ENCODE measurements at regions not wholly inside any gene's neighbourhood (a gene's known extent, or its start where the extent isn't known, plus 50 kb on each side); places are given as distances from the start of the nearest gene placed in this dataset.
A peak's percentile ranks its signal among the peaks of the same experiment; 100 is the strongest.

GRCh38 chr6:15916581-15916980 lies 212.3 kb upstream of the MYLIP start:
- ChIA-PET CTCF (no interaction called here), POLR2A (no interaction called here)
- DNase-seq = no peak

GRCh38 chr6:15915508-15916178 lies 213.2 kb upstream of the MYLIP start:
- ChIA-PET CTCF (no interaction called here), POLR2A (no interaction called here)
- Histone ChIP-seq H3K27ac (ENCODE audit: low read depth, low read length) (no peak overlapping the region), H3K27me3 (ENCODE audit: control insufficient read depth in 2 of 2, insufficient read depth in 2 of 2, low read length in 2 of 2) (no peaks in the 10 kb centered on the region), H3K4me3 (ENCODE audit: low read length) (no peak overlapping the region), H3K9me3 (ENCODE audit: control insufficient read depth in 2 of 3, low read length in 3 of 3) (no peaks in the 10 kb centered on the region), H3K4me1 (ENCODE audit: control insufficient read depth in 2 of 2, insufficient read depth in 2 of 2, low read length in 2 of 2) (no peaks in the 10 kb centered on the region), H3K36me3 (ENCODE audit: control insufficient read depth in 2 of 3, insufficient read depth in 3 of 3, low read length in 3 of 3) (no peaks in the 10 kb centered on the region)
- ATAC-seq (no peak), DNase-seq (no peak)
- Mint-ChIP-seq H3K4me3 (no peak overlapping the region), H3K9me3 (peaks cover 0 to 2% (median 0%) of the 10 kb centered on the region in 11 donors), H3K27ac (no peak overlapping the region), H3K4me1 (peaks cover 0 to 9% (median 0%) of the 10 kb centered on the region in 7 donors), H3K36me3 (peaks cover 0 to 3% (median 0%) of the 10 kb centered on the region in 5 donors), H3K27me3 (no peaks in the 10 kb centered on the region)
- intact Hi-C loops (cut with micrococcal nuclease) = no loop called here

More at GRCh38 chr6:15916581-15916980, 212.3 kb upstream of the MYLIP start:
- peaks cover 0 to 9% (median 0%) of the 10 kb centered on the region in 7 donors for H3K4me1 Mint-ChIP-seq
- no peaks in the 10 kb centered on the region for H3K36me3 ChIP-seq (ENCODE audit: control insufficient read depth in 2 of 3, insufficient read depth in 3 of 3, low read length in 3 of 3)
- H3K27ac Mint-ChIP-seq = no peak overlapping the region
- H3K9me3 ChIP-seq (ENCODE audit: control insufficient read depth in 2 of 3, low read length in 3 of 3) = no peaks in the 10 kb centered on the region
- H3K27me3 Mint-ChIP-seq = no peaks in the 10 kb centered on the region
- H3K4me1 ChIP-seq (ENCODE audit: control insufficient read depth in 2 of 2, insufficient read depth in 2 of 2, low read length in 2 of 2) = no peaks in the 10 kb centered on the region
- no peaks in the 10 kb centered on the region for H3K27me3 ChIP-seq (ENCODE audit: control insufficient read depth in 2 of 2, insufficient read depth in 2 of 2, low read length in 2 of 2)
- H3K9me3 Mint-ChIP-seq = peaks cover 0 to 2% (median 0%) of the 10 kb centered on the region in 11 donors
- no peak overlapping the region for H3K27ac ChIP-seq (ENCODE audit: low read depth, low read length)
- H3K36me3 Mint-ChIP-seq = peaks cover 0 to 3% (median 0%) of the 10 kb centered on the region in 5 donors
- ATAC-seq = no peak
- intact Hi-C loops (cut with micrococcal nuclease) = no loop called here
- no peak overlapping the region for H3K4me3 Mint-ChIP-seq
- no peak overlapping the region for H3K4me3 ChIP-seq (ENCODE audit: low read length)

- H3K27me3 ChIP-seq (ENCODE audit: control insufficient read depth in 2 of 2, insufficient read depth in 2 of 2, low read length in 2 of 2) = no peaks in the 10 kb centered on the region
- intact Hi-C loops (cut with micrococcal nuclease) = no loop called here
- ChIA-PET CTCF (no interaction called here), POLR2A (no interaction called here)
- Mint-ChIP-seq H3K4me3 (no peak overlapping the region), H3K27ac (no peak overlapping the region), H3K27me3 (no peaks in the 10 kb centered on the region), H3K9me3 (peaks cover 0 to 2% (median 0%) of the 10 kb centered on the region in 11 donors), H3K36me3 (peaks cover 0 to 3% (median 0%) of the 10 kb centered on the region in 5 donors), H3K4me1 (peaks cover 0 to 9% (median 0%) of the 10 kb centered on the region in 7 donors)
- ATAC-seq (no peak), DNase-seq (no peak)
- H3K4me3 ChIP-seq (ENCODE audit: low read length) = no peak overlapping the region
- H3K9me3 ChIP-seq (ENCODE audit: control insufficient read depth in 2 of 3, low read length in 3 of 3) = no peaks in the 10 kb centered on the region
- H3K4me1 ChIP-seq (ENCODE audit: control insufficient read depth in 2 of 2, insufficient read depth in 2 of 2, low read length in 2 of 2) = no peaks in the 10 kb centered on the region
- no peaks in the 10 kb centered on the region for H3K36me3 ChIP-seq (ENCODE audit: control insufficient read depth in 2 of 3, insufficient read depth in 3 of 3, low read length in 3 of 3)
- H3K27ac ChIP-seq (ENCODE audit: low read depth, low read length) = no peak overlapping the region
Measured at GRCh38 chr6:15914553-15914952, 214.3 kb upstream of the MYLIP start.

- H3K27me3 Mint-ChIP-seq = no peaks in the 10 kb centered on the region
- H3K4me3 Mint-ChIP-seq = no peak overlapping the region
- intact Hi-C loops (cut with micrococcal nuclease) = no loop called here
Measured at GRCh38 chr6:15913573-15913972, 215.3 kb upstream of the MYLIP start.

GRCh38 chr6:15912505-15913400 lies 216.1 kb upstream of the MYLIP start:
- CTCF ChIA-PET = no interaction called here
- H3K4me1 ChIP-seq (ENCODE audit: control insufficient read depth in 2 of 2, insufficient read depth in 2 of 2, low read length in 2 of 2) = no peaks in the 10 kb centered on the region
- H3K27me3 Mint-ChIP-seq = no peaks in the 10 kb centered on the region
- no peak overlapping the region for H3K4me3 ChIP-seq (ENCODE audit: low read length)
- no peak overlapping the region for H3K27ac ChIP-seq (ENCODE audit: low read depth, low read length)
- peaks cover 0 to 9% (median 0%) of the 10 kb centered on the region in 7 donors for H3K4me1 Mint-ChIP-seq
- no peak for ATAC-seq
- H3K27ac Mint-ChIP-seq = no peak overlapping the region
- POLR2A ChIA-PET = no interaction called here
- peaks cover 0 to 3% (median 0%) of the 10 kb centered on the region in 5 donors for H3K36me3 Mint-ChIP-seq
- H3K9me3 Mint-ChIP-seq = peaks cover 0 to 2% (median 0%) of the 10 kb centered on the region in 11 donors
- H3K27me3 ChIP-seq (ENCODE audit: control insufficient read depth in 2 of 2, insufficient read depth in 2 of 2, low read length in 2 of 2) = no peaks in the 10 kb centered on the region
- DNase-seq = no peak
- intact Hi-C loops (cut with micrococcal nuclease) = no loop called here
- no peak overlapping the region for H3K4me3 Mint-ChIP-seq
- no peaks in the 10 kb centered on the region for H3K9me3 ChIP-seq (ENCODE audit: control insufficient read depth in 2 of 3, low read length in 3 of 3)
- H3K36me3 ChIP-seq (ENCODE audit: control insufficient read depth in 2 of 3, insufficient read depth in 3 of 3, low read length in 3 of 3) = no peaks in the 10 kb centered on the region

More at GRCh38 chr6:15913573-15913972, 215.3 kb upstream of the MYLIP start:
- Histone ChIP-seq H3K27ac (ENCODE audit: low read depth, low read length) (no peak overlapping the region), H3K36me3 (ENCODE audit: control insufficient read depth in 2 of 3, insufficient read depth in 3 of 3, low read length in 3 of 3) (no peaks in the 10 kb centered on the region), H3K4me3 (ENCODE audit: low read length) (no peak overlapping the region), H3K9me3 (ENCODE audit: control insufficient read depth in 2 of 3, low read length in 3 of 3) (no peaks in the 10 kb centered on the region), H3K4me1 (ENCODE audit: control insufficient read depth in 2 of 2, insufficient read depth in 2 of 2, low read length in 2 of 2) (no peaks in the 10 kb centered on the region), H3K27me3 (ENCODE audit: control insufficient read depth in 2 of 2, insufficient read depth in 2 of 2, low read length in 2 of 2) (no peaks in the 10 kb centered on the region)
- DNase-seq = no peak
- CTCF ChIA-PET = interaction anchor here (0.7 kb wide), 1 partner anchor 328 kb away, joined by 6 read pairs; no protein-coding TSS in a partner anchor
- no peak for ATAC-seq
- Mint-ChIP-seq H3K36me3 (peaks cover 0 to 3% (median 0%) of the 10 kb centered on the region in 5 donors), H3K4me1 (peaks cover 0 to 9% (median 0%) of the 10 kb centered on the region in 7 donors), H3K27ac (peak overlapping the region in 1 of 9 donors; percentile 62), H3K9me3 (peaks cover 0 to 2% (median 0%) of the 10 kb centered on the region in 11 donors)
- POLR2A ChIA-PET = no interaction called here

GRCh38 chr6:15911753-15912504 lies 217.0 kb upstream of the MYLIP start:
- POLR2A ChIA-PET = no interaction called here
- peaks cover 0 to 2% (median 0%) of the 10 kb centered on the region in 11 donors for H3K9me3 Mint-ChIP-seq
- Histone ChIP-seq H3K4me3 (ENCODE audit: low read length) (no peak overlapping the region), H3K4me1 (ENCODE audit: control insufficient read depth in 2 of 2, insufficient read depth in 2 of 2, low read length in 2 of 2) (no peaks in the 10 kb centered on the region), H3K36me3 (ENCODE audit: control insufficient read depth in 2 of 3, insufficient read depth in 3 of 3, low read length in 3 of 3) (no peaks in the 10 kb centered on the region), H3K27ac (ENCODE audit: low read depth, low read length) (no peak overlapping the region), H3K9me3 (ENCODE audit: control insufficient read depth in 2 of 3, low read length in 3 of 3) (no peaks in the 10 kb centered on the region), H3K27me3 (ENCODE audit: control insufficient read depth in 2 of 2, insufficient read depth in 2 of 2, low read length in 2 of 2) (no peaks in the 10 kb centered on the region)
- peaks cover 0 to 9% (median 0%) of the 10 kb centered on the region in 7 donors for H3K4me1 Mint-ChIP-seq
- ATAC-seq = no peak
- H3K27me3 Mint-ChIP-seq = no peaks in the 10 kb centered on the region
- peaks cover 0 to 3% (median 0%) of the 10 kb centered on the region in 5 donors for H3K36me3 Mint-ChIP-seq
- H3K27ac Mint-ChIP-seq = no peak overlapping the region
- intact Hi-C loops (cut with micrococcal nuclease) = no loop called here
- no peak overlapping the region for H3K4me3 Mint-ChIP-seq
- CTCF ChIA-PET = no interaction called here
- peak in 1 of 9 donors; percentile 44 for DNase-seq
